Panc1 (cell line): ENCODE measurements at regions not wholly inside any gene's neighbourhood (a gene's known extent, or its start where the extent isn't known, plus 50 kb on each side); places are given as distances from the start of the nearest gene placed in this dataset.
"Not testable (repeated sequence)": the region's sequence is repeated elsewhere in the genome, so short reads cannot be mapped to it uniquely, and the experiment has no call there.

ENCODE experiments used
- ATAC-seq: fragments of 200-7000 bp; cut with Tn5 transposase; 2 replicates; pipeline ENCODE4 v1.9.1; 2020; ENCODE audit warnings: mild to moderate bottlenecking, moderate library complexity
- BruUV-seq: library from RNA; stranded (reverse); fragments of 400-500 nt; replicated peaks from 2 replicates; lab custom pipeline; 2021; lab: Mats Ljungman, UMichigan
- CTCF ChIA-PET: fragments of 300-600 bp; sonication (Branson Sonifier 250); formaldehyde crosslinking; loops from one replicate; lab custom pipeline; 2022; ENCODE audit warnings: antibody characterized with exemption; lab: Charles Lee
- POLR2A ChIA-PET: fragments of 300-600 bp; sonication (Branson Sonifier 250); formaldehyde crosslinking; loops from one replicate; lab custom pipeline; 2022; ENCODE audit warnings: antibody characterized with exemption; lab: Charles Lee
- DNase-seq: peaks from one replicate; pipeline ENCODE4 v3.0.0-alpha.2; 2010; ENCODE audit warnings: low read depth, low spot score
- H3K27ac ChIP-seq: 2 replicates; pipeline ENCODE4 v1.5.1; 2011; ENCODE audit warnings: mild to moderate bottlenecking, low read length, inconsistent platforms
- H3K27me3 ChIP-seq: fragments of 200-500 bp; sonication (Bioruptor generic); 2 replicates; pipeline ENCODE4 v1.6.0; 2014; ENCODE audit warnings: low read length, inconsistent platforms; ENCODE audit not compliant: control insufficient read depth, insufficient read depth
- H3K36me3 ChIP-seq: fragments of 200-500 bp; sonication (Bioruptor generic); 2 replicates; pipeline ENCODE4 v1.5.1; 2014; ENCODE audit warnings: inconsistent platforms, mild to moderate bottlenecking, low read length, moderate library complexity; ENCODE audit not compliant: control insufficient read depth, insufficient read depth
- H3K4me1 ChIP-seq: 2 replicates; pipeline ENCODE4 v1.5.1; 2011; ENCODE audit warnings: inconsistent platforms, mild to moderate bottlenecking, low read length, moderate library complexity; ENCODE audit not compliant: control insufficient read depth, insufficient read depth
- H3K4me3 ChIP-seq, 2 experiments: 2 replicates each; pipeline ENCODE4 v1.5.1; 2011 to 2012; ENCODE audit warnings: low read depth in 2 of 2, low read length in 2 of 2, mild to moderate bottlenecking in 2 of 2, inconsistent platforms in 1 of 2, moderate library complexity in 1 of 2
- H3K9me3 ChIP-seq: fragments of 200-500 bp; sonication (Bioruptor generic); 2 replicates; pipeline ENCODE4 v1.5.1; 2014; ENCODE audit warnings: low read depth, mild to moderate bottlenecking, inconsistent platforms, low read length, moderate library complexity; ENCODE audit not compliant: control insufficient read depth, insufficient read depth
- CTCF ChIP-seq: fragments of 450-650 bp; IDR thresholded peaks from 2 replicates; pipeline ENCODE4 v1.5.1; 2017; ENCODE audit warnings: mild to moderate bottlenecking
- POLR2AphosphoS5 ChIP-seq: IDR thresholded peaks from 2 replicates; pipeline ENCODE4 v1.6.1; 2012; ENCODE audit warnings: mild to moderate bottlenecking, low read depth, low read length, moderate library complexity
- REST ChIP-seq, 2 experiments: IDR thresholded peaks; 2 replicates each; pipeline ENCODE4 v1.6.1; 2011 to 2012; ENCODE audit warnings: low read depth in 2 of 2, control low read depth in 1 of 2, low read length in 1 of 2, mild to moderate bottlenecking in 1 of 2, moderate library complexity in 1 of 2; ENCODE audit not compliant: insufficient read depth in 1 of 2
- SIN3A ChIP-seq: IDR thresholded peaks from 2 replicates; pipeline ENCODE4 v1.6.1; 2012; ENCODE audit warnings: low read depth, mild to moderate bottlenecking, low read length, moderate library complexity, borderline replicate concordance; ENCODE audit not compliant: insufficient read depth
- TCF7L2 ChIP-seq: IDR thresholded peaks from 2 replicates; pipeline ENCODE4 v1.6.1; 2011; ENCODE audit warnings: mild to moderate bottlenecking, low read depth, low read length, inconsistent platforms
- in situ Hi-C: cut with HindIII; loops from 2 replicates; pipeline ENCODE4 v1.10.0; 2016; ENCODE audit warnings: low sequenced_read_pairs, low pct_unique_long_range_greater_than_20kb
- intact Hi-C: fragments of 100-400 bp; cut with micrococcal nuclease; formaldehyde crosslinking; loops from one replicate; pipeline ENCODE4 v1.10.0; 2022; ENCODE audit not compliant: unreplicated experiment

- no TSS peak for BruUV-seq
- ATAC-seq (no peak), DNase-seq (no peak)
- Histone ChIP-seq H3K27ac (no peak overlapping the region), H3K9me3 (no peaks in the 10 kb centered on the region), H3K4me3 (no peak overlapping the region), H3K27me3 (no peaks in the 10 kb centered on the region), H3K4me1 (no peaks in the 10 kb centered on the region), H3K36me3 (no peaks in the 10 kb centered on the region; the same call in 1 of the 2 replicates)
- in situ Hi-C loops (no loop called here), intact Hi-C loops (no loop called here)
- ChIA-PET CTCF (no interaction called here), POLR2A (no interaction called here)
- TF ChIP-seq CTCF (no peak), POLR2AphosphoS5 (no peak), TCF7L2 (no peak), REST (IDR thresholded peaks at IDR 0.05; ENCODE audit: insufficient read depth in 1 of 2, low read depth in 2 of 2, low read length in 1 of 2) (no peak), SIN3A (no peak)
Measured at GRCh38 chrX:82723806-82724205, 784.3 kb upstream of the POU3F4 start.

DNA sequence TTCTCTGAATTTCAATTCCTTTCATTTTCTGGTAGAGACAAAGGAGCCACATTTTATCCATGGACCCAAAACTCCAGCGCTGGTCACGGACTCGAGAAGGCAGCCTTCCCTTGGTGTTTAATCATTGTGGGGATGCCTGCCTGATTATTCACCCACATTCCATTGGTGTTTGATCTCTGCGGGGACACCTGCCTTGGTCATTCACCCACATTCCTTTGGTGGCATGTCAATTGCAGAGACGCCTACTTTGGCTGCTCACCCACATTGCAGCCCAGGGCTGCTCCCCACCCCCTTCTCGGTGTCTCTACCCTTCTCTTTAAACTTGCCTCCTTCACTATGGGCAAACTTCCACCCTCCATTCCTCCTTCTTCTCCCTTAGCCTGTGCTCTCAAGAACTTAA is 780.7 kb upstream of the POU3F4 start:
- DNase-seq, in situ Hi-C loops, intact Hi-C loops: not testable (repeated sequence)

DNA sequence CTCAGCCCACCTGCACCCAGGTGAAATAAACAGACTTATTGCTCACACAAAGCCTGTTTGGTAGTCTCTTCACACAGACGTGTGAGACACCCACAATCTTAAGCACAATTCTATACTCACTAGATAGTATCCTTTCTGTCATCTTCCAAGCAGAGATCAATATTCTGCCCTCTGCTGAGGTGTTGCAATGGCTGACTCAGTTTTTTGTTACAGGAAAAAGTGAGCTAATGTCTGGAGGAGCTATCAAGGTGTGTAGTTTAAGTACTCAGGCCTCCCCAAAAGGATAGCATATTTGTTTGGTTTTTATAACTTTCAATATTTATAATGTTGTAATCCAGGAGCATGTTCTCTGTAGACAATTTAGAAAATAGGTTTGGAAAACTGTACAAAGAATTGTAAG is 775.2 kb upstream of the POU3F4 start:
- Histone ChIP-seq H3K36me3 (no peaks in the 10 kb centered on the region), H3K4me1 (no peaks in the 10 kb centered on the region), H3K27ac (no peak overlapping the region), H3K27me3 (no peaks in the 10 kb centered on the region), H3K4me3 (no peak overlapping the region), H3K9me3 (no peaks in the 10 kb centered on the region)
- CTCF ChIA-PET, result no interaction called here
- POLR2A ChIA-PET, result interaction anchor here (0.7 kb wide), 1 partner anchor 22 kb away, joined by 3 read pairs; no protein-coding TSS in a partner anchor
- TF ChIP-seq CTCF (no peak), TCF7L2 (no peak), REST (IDR thresholded peaks at IDR 0.05; ENCODE audit: insufficient read depth in 1 of 2, low read depth in 2 of 2, low read length in 1 of 2) (no peak), POLR2AphosphoS5 (no peak), SIN3A (no peak)
- in situ Hi-C loops (no loop called here), intact Hi-C loops (no loop called here)
- ATAC-seq, result no peak
- BruUV-seq, result no TSS peak
- no peak for DNase-seq

More for the DNA sequence above, 780.7 kb upstream of the POU3F4 start:
- H3K4me3 ChIP-seq, H3K27ac ChIP-seq, CTCF ChIA-PET, POLR2A ChIA-PET, H3K27me3 ChIP-seq, H3K9me3 ChIP-seq, ATAC-seq, H3K36me3 ChIP-seq, H3K4me1 ChIP-seq, BruUV-seq: not testable (repeated sequence)
